ENCODE measurements at regions not wholly inside any gene's neighbourhood (a gene's known extent, or its start where the extent isn't known, plus 50 kb on each side); places are given as distances from the start of the nearest gene placed in this dataset.

DNA sequence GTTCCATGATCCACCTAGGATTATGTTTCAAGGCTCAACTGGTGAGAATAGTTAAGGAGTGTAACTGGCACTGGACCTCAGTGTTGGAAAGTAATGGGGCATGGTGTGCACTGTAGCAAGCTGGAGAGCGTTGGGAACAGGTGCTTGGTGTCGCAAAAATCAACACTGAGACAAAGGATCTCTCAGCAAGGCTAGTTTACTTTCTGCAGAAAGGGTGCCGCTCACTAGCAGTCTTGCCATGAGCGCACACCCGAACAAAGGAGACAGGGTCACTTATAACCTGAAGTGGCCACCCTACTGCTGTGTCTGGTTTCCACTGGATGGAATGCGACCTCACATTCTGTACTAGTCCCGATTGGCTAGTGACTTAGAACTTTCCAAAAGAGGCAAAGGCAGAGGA, 133.2 kb downstream of the TMEM17 start:
- Histone ChIP-seq H3K4me1 (no peaks in the 10 kb centered on the region), H3K27ac (no peak overlapping the region), H3K4me3 (no peak overlapping the region), H3K27me3 (no peaks in the 10 kb centered on the region), H3K9me3 (peaks cover 0 to 5% (median 0%) of the 10 kb centered on the region in 3 donors), H3K36me3 (no peaks in the 10 kb centered on the region)
- intact Hi-C loops (cut with DNase I; ENCODE audit: low total_unique reads) (no loop called here), in situ Hi-C loops (cut with MboI; ENCODE audit: low sequenced_read_pairs in 4 of 4) (no loop called here)
- DNase-seq (no peak), ATAC-seq (no peak)
- no peak for TF ChIP-seq POLR2A (IDR thresholded peaks at IDR 0.05)
- TF ChIP-seq, protein P1, sequence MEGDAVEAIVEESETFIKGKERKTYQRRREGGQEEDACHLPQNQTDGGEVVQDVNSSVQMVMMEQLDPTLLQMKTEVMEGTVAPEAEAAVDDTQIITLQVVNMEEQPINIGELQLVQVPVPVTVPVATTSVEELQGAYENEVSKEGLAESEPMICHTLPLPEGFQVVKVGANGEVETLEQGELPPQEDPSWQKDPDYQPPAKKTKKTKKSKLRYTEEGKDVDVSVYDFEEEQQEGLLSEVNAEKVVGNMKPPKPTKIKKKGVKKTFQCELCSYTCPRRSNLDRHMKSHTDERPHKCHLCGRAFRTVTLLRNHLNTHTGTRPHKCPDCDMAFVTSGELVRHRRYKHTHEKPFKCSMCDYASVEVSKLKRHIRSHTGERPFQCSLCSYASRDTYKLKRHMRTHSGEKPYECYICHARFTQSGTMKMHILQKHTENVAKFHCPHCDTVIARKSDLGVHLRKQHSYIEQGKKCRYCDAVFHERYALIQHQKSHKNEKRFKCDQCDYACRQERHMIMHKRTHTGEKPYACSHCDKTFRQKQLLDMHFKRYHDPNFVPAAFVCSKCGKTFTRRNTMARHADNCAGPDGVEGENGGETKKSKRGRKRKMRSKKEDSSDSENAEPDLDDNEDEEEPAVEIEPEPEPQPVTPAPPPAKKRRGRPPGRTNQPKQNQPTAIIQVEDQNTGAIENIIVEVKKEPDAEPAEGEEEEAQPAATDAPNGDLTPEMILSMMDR (IDR thresholded peaks at IDR 0.05 in 4 of 5, conservative IDR thresholded peaks at IDR 0.05 in 1 of 5), result no peak

DNA sequence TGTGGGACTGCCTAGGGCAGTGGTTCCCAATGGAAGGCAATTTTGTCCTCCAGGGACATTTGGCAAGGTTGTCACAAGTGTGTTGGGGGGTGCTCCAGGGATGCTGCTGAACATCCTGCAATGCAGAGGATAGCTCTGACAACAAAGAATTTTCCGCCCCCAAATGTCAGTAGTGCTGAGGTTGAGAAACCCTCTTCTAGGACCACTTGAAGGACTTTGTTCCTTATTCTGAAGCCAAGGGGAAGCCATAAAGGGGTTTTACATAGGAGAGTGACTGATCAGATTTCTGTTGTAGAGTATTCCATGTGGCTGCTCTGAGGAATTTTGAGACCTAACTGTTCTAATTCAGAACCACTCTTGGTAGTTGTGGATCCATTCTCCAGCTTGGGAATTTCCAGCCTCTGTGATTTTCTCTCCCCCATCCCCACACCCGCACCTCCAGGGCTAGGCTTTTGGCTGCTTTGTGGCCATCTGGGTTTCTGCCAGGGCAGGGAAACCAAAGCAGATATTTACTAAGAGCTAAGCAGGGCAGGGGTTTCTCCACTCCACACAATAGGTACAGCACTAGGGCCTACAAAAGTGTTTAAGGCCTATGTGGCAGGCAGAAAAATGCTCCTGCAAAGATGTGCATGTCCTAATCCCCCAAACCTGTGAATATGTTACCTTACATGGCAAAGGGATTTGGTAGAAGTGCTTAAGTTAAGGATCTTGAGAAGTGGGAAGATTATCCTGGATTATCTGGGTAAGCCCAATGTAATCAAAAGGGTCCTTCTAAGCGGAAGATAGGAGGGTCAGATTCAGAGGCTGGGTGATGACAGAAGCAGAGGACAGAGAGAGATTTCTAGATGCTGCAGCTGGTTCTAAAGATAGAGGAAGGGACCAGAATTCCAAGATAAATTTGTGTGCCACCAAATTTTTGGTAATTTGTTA, 135.4 kb downstream of the TMEM17 start:
- H3K9me3 ChIP-seq, result peaks cover 0 to 5% (median 0%) of the 10 kb centered on the region in 3 donors
- no peak overlapping the region for H3K27ac ChIP-seq
- DNase-seq (no peak), ATAC-seq (no peak)
- no peaks in the 10 kb centered on the region for H3K36me3 ChIP-seq
- no peak for TF ChIP-seq POLR2A (IDR thresholded peaks at IDR 0.05)
- TF ChIP-seq, protein P1 (IDR thresholded peaks at IDR 0.05 in 4 of 5, conservative IDR thresholded peaks at IDR 0.05 in 1 of 5), result no peak
- no peak overlapping the region for H3K4me3 ChIP-seq
- H3K4me1 ChIP-seq, result no peaks in the 10 kb centered on the region
- H3K27me3 ChIP-seq, result no peaks in the 10 kb centered on the region
- in situ Hi-C loops (cut with MboI; ENCODE audit: low sequenced_read_pairs in 4 of 4), result no loop called here
- intact Hi-C loops (cut with DNase I; ENCODE audit: low total_unique reads), result no loop called here

DNA sequence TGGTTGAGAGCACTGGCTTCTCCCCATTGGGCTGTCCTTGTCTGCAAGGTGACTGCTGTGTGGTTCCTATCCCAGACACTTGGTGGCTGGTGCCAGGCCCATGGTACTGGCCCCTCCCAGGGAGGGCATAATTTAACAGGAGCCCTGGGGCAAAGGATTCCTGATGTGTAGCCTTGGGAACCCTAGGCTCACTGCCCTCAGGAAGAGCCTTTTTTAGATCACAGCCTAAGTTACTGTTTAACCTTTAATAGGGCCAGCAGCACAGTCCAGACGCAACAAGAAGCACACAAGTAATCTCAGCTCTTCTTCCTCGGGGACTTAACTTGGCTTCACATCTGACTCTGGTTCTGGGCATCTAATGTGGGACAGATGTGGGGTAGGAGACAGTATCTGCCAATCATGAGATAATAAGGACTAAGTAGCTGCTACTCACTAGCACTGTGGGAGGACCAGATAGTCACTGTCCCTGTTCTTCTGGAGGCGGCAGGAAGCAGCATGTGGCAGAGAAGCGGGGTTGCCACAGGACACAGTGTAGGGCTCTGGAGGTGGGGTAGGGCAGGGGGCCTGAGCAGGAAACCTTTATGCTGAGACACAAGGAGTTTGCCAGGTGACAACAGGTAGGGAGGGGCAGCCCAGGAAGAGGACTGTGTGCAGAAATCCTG, 136.3 kb downstream of the TMEM17 start:
- ATAC-seq (no peak), DNase-seq (no peak)
- in situ Hi-C loops (cut with MboI; ENCODE audit: low sequenced_read_pairs in 4 of 4), result no loop called here
- H3K4me3 ChIP-seq, result no peak overlapping the region
- H3K27ac ChIP-seq, result no peak overlapping the region
- no peaks in the 10 kb centered on the region for H3K27me3 ChIP-seq
- H3K4me1 ChIP-seq, result no peaks in the 10 kb centered on the region
- peaks cover 0 to 5% (median 0%) of the 10 kb centered on the region in 3 donors for H3K9me3 ChIP-seq
- TF ChIP-seq POLR2A (IDR thresholded peaks at IDR 0.05), result no peak
- TF ChIP-seq, protein P1 (IDR thresholded peaks at IDR 0.05 in 4 of 5, conservative IDR thresholded peaks at IDR 0.05 in 1 of 5), result no peak
- intact Hi-C loops (cut with DNase I; ENCODE audit: low total_unique reads), result no loop called here
- H3K36me3 ChIP-seq, result no peaks in the 10 kb centered on the region

DNA sequence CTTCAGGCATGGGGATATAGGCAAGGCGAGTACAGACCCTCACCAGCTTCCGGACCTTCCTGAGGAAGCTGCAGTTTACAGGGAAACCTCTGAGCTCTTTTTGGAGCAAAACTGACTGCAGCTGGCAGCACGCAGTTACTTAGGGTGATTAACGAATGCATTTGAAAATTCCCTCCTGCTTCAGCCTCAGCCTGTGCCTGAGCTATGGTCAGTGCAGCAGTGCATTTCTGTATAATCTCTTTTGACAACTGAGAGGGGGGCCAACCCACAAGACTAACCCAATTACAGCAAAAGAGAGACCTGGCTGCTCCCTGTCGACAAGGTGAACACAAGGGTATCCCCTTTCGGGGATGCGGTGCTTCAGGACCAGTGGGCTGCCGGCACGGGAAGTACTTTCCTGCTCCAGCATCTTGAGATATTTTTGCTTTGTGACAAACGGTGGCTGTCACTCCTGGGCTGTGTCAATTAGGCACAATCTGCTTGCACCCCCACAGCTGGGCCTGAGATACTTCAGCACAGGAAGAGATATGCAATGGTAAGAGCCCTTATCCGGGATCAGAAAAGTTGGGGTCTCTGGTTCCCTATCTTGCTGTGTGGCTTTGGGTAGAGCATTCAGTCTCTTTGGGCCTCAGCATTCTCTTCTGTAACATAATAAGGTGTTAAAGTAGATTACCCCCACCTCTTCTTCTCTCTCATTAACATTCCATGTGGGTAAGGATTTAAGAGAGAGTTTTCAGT, 141.0 kb downstream of the TMEM17 start:
- Histone ChIP-seq H3K27ac (no peak overlapping the region), H3K4me3 (no peak overlapping the region), H3K4me1 (no peaks in the 10 kb centered on the region), H3K36me3 (no peaks in the 10 kb centered on the region), H3K27me3 (no peaks in the 10 kb centered on the region), H3K9me3 (no peaks in the 10 kb centered on the region)
- no peak for ATAC-seq
- in situ Hi-C loops (cut with MboI; ENCODE audit: low sequenced_read_pairs in 4 of 4), result no loop called here
- DNase-seq, result no peak
- TF ChIP-seq, protein P1 (IDR thresholded peaks at IDR 0.05 in 4 of 5, conservative IDR thresholded peaks at IDR 0.05 in 1 of 5), result no peak
- intact Hi-C loops (cut with DNase I; ENCODE audit: low total_unique reads), result no loop called here

Measured in gastrocnemius medialis (tissue), 4 donors.